SU-DHL-6 (cell line): ENCODE measurements at regions not wholly inside any gene's neighbourhood (a gene's known extent, or its start where the extent isn't known, plus 50 kb on each side); places are given as distances from the start of the nearest gene placed in this dataset.

Experiments
- CTCF ChIP-seq: fragments of 200-600 bp; sonication (generic); IDR thresholded peaks from one replicate; pipeline ENCODE4 v1.5.1; 2017; ENCODE audit warnings: antibody characterized with exemption, mild to moderate bottlenecking, low read length, moderate library complexity; ENCODE audit not compliant: insufficient read depth, poor library complexity, severe bottlenecking
- EZH2phosphoT487 ChIP-seq: fragments of 200-600 bp; sonication (generic), shearing (Covaris generic); conservative IDR thresholded peaks from 2 replicates; pipeline ENCODE4 v1.6.1; 2018; ENCODE audit warnings: mild to moderate bottlenecking, antibody characterized with exemption, low read length, moderate library complexity, mixed read lengths

DNA sequence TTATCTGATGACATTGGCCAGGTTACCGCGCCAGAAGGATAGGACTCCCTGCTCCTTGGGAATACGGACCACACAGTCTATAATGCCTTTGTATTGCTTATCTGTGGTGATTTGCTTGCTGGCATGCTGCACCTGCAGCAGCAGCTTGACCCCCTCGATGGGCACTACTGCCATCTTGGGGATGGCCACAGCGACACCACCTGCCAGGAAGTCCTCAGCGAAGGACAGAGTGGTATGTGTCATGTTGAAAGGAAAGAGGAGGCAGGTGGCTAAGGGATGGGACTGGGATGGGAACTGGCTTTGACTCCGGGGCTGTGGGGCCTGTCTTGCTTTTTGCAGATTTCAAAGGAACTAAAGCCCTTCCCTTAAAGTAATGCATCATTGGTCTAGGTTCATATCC is 50.3 kb upstream of the ACO1 start:
- TF ChIP-seq CTCF, result no peak
- no peak for TF ChIP-seq EZH2phosphoT487
